SK-N-MC (cell line): ENCODE measurements at regions not wholly inside any gene's neighbourhood (a gene's known extent, or its start where the extent isn't known, plus 50 kb on each side); places are given as distances from the start of the nearest gene placed in this dataset.

ENCODE experiments used
- EZH2 ChIP-seq: fragments of 200-600 bp; sonication (generic); IDR thresholded peaks from one replicate; pipeline ENCODE4 v1.6.1; 2017; ENCODE audit warnings: antibody characterized with exemption
- FOXP2 ChIP-seq: optimal IDR thresholded peaks from 2 replicates; pipeline ENCODE3; 2011; ENCODE audit warnings: mild to moderate bottlenecking, moderate library complexity; ENCODE audit not compliant: insufficient read depth; ENCODE audit errors: extremely low read length, control extremely low read depth
- POLR2AphosphoS5 ChIP-seq: IDR thresholded peaks from 2 replicates; pipeline ENCODE4 v1.6.1; 2012; ENCODE audit warnings: mild to moderate bottlenecking, low read depth, low read length, borderline replicate concordance

GRCh38 chr1:110727246-110727645 is 52.5 kb upstream of the KCNA3 start:
- TF ChIP-seq EZH2 = no peak
- TF ChIP-seq POLR2AphosphoS5 = no peak
- TF ChIP-seq FOXP2 = no peak
